ENCODE measurements at regions not wholly inside any gene's neighbourhood (a gene's known extent, or its start where the extent isn't known, plus 50 kb on each side); places are given as distances from the start of the nearest gene placed in this dataset.

- intact Hi-C loops (cut with DNase I), result no loop called here
- H3K27me3 ChIP-seq, result no peaks in the 10 kb centered on the region
- no peak overlapping the region for H3K4me3 ChIP-seq
- H3K9me3 ChIP-seq, result no peaks in the 10 kb centered on the region
- DNase-seq (ENCODE audit: extremely low spot score), result no peak
- no peak overlapping the region for H3K27ac ChIP-seq (replicated peaks in 1 of 4)
- WGBS, result 87% methylated on average over 5 of the region's 5 CpGs
- no peaks in the 10 kb centered on the region for H3K36me3 ChIP-seq
- no peaks in the 10 kb centered on the region for H3K4me1 ChIP-seq
- TF ChIP-seq CTCF (IDR thresholded peaks at IDR 0.05) (no peak), POLR2AphosphoS5 (IDR thresholded peaks at IDR 0.05) (no peak), POLR2A (IDR thresholded peaks at IDR 0.05; ENCODE audit: low read depth) (no peak), EP300 (IDR thresholded peaks at IDR 0.05) (no peak)
Measured at GRCh38 chr13:50644081-50644871, 199.2 kb downstream of the DLEU7 start.

GRCh38 chr13:50645092-50645491 is 198.4 kb downstream of the DLEU7 start:
- no peak for TF ChIP-seq EP300 (IDR thresholded peaks at IDR 0.05)
- TF ChIP-seq POLR2A (IDR thresholded peaks at IDR 0.05; ENCODE audit: low read depth), result no peak
- TF ChIP-seq CTCF (IDR thresholded peaks at IDR 0.05), result no peak
- no peak for TF ChIP-seq POLR2AphosphoS5 (IDR thresholded peaks at IDR 0.05)
- Histone ChIP-seq H3K4me3 (no peak overlapping the region), H3K36me3 (no peaks in the 10 kb centered on the region), H3K27me3 (no peaks in the 10 kb centered on the region), H3K9me3 (no peaks in the 10 kb centered on the region), H3K27ac (replicated peaks in 1 of 4) (no peak overlapping the region), H3K4me1 (peaks cover 0 to under 1% (median 0%) of the 10 kb centered on the region in 4 donors)
- no peak for DNase-seq (ENCODE audit: extremely low spot score)
- intact Hi-C loops (cut with DNase I), result no loop called here
- 79% methylated on average over 4 of the region's 4 CpGs for WGBS

- Histone ChIP-seq H3K27me3 (no peaks in the 10 kb centered on the region), H3K4me1 (peaks cover 0 to 11% (median 8%) of the 10 kb centered on the region in 4 donors), H3K27ac (replicated peaks in 1 of 4) (no peak overlapping the region), H3K9me3 (no peaks in the 10 kb centered on the region), H3K36me3 (no peaks in the 10 kb centered on the region), H3K4me3 (no peak overlapping the region)
- intact Hi-C loops (cut with DNase I), result no loop called here
- WGBS, result 83% methylated on average over 3 of the region's 3 CpGs
- TF ChIP-seq POLR2AphosphoS5 (IDR thresholded peaks at IDR 0.05), result no peak
- TF ChIP-seq EP300 (IDR thresholded peaks at IDR 0.05), result no peak
- no peak for TF ChIP-seq CTCF (IDR thresholded peaks at IDR 0.05)
- no peak for TF ChIP-seq POLR2A (IDR thresholded peaks at IDR 0.05; ENCODE audit: low read depth)
- peak; percentile 34 for DNase-seq (ENCODE audit: extremely low spot score)
Measured at GRCh38 chr13:50646070-50646469, 197.4 kb downstream of the DLEU7 start.

- intact Hi-C loops (cut with DNase I), result no loop called here
- Histone ChIP-seq H3K36me3 (no peaks in the 10 kb centered on the region), H3K9me3 (no peaks in the 10 kb centered on the region), H3K27ac (replicated peaks in 1 of 4) (no peak overlapping the region), H3K4me3 (no peak overlapping the region), H3K27me3 (no peaks in the 10 kb centered on the region), H3K4me1 (peaks cover 0 to 13% (median 11%) of the 10 kb centered on the region in 4 donors)
- peak; percentile 50 for DNase-seq (ENCODE audit: extremely low spot score)
- 85% methylated on average over 5 of the region's 5 CpGs for WGBS
- TF ChIP-seq CTCF (IDR thresholded peaks at IDR 0.05) (no peak), EP300 (IDR thresholded peaks at IDR 0.05) (no peak), POLR2A (IDR thresholded peaks at IDR 0.05; ENCODE audit: low read depth) (no peak), POLR2AphosphoS5 (IDR thresholded peaks at IDR 0.05) (no peak)
Measured at GRCh38 chr13:50649211-50649610, 194.3 kb downstream of the DLEU7 start.

All from esophagus muscularis mucosa (tissue), 4 donors.